ENCODE measurements at regions not wholly inside any gene's neighbourhood (a gene's known extent, or its start where the extent isn't known, plus 50 kb on each side); places are given as distances from the start of the nearest gene placed in this dataset.

DNA sequence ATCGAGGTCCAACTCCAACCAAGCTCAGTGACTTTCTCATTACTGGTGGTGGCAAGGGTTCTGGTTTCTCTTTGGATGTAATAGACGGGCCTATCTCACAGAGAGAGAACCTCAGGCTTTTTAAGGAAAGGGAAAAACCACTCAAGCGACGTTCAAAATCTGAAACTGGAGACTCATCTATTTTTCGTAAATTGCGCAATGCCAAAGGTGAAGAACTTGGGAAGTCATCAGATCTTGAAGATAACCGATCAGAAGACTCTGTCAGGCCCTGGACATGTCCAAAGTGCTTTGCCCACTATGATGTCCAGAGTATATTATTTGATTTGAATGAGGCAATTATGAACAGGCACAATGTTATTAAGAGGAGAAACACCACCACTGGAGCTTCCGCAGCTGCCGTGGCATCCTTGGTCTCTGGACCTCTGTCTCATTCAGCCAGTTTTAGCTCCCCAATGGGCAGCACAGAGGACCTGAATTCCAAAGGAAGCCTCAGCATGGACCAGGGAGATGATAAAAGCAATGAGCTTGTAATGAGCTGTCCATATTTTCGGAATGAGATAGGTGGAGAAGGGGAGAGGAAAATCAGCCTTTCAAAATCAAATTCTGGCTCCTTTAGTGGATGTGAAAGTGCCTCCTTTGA, 343.5 kb upstream of the RGS6 start:
- no TSS peak for BruUV-seq (replicated peaks)
- POLR2A ChIA-PET (ENCODE audit: unreplicated experiment), result no interaction called here
- H3K27ac ChIP-seq (ENCODE audit: low read length), result no peak overlapping the region
- H3K4me2 ChIP-seq (ENCODE audit: low read length), result no peak overlapping the region
- ATAC-seq (no peak), DNase-seq (no peak)
- peaks cover 12% of the 10 kb centered on the region for H3K36me3 ChIP-seq (ENCODE audit: low read depth, low read length)
- no peaks in the 10 kb centered on the region for H3F3A ChIP-seq (ENCODE audit: low read length, unreplicated experiment)
- intact Hi-C loops (cut with micrococcal nuclease), result no loop called here
- no peak overlapping the region for H3K4me3 ChIP-seq (ENCODE audit: low read length)
- CTCF ChIA-PET, result no interaction called here
- H3K9ac ChIP-seq (ENCODE audit: low read length), result no peak overlapping the region
- H3K9me3 ChIP-seq (ENCODE audit: low read length), result no peaks in the 10 kb centered on the region
- H3K27me3 ChIP-seq (ENCODE audit: low read length), result no peaks in the 10 kb centered on the region
- peaks cover 21% of the 10 kb centered on the region for H3K79me2 ChIP-seq (ENCODE audit: low read length)
- no peaks in the 10 kb centered on the region; the same call in 1 of the 2 replicates for H4K20me1 ChIP-seq (ENCODE audit: low read length)
- peaks cover 15% of the 10 kb centered on the region for H3K4me1 ChIP-seq (ENCODE audit: insufficient read depth, low read length)
- H3K9me2 ChIP-seq (replicated peaks; ENCODE audit: low read length), result no peaks in the 10 kb centered on the region
- no peak overlapping the region for H2AFZ ChIP-seq (ENCODE audit: low read length)
- TF ChIP-seq EZH2 (IDR thresholded peaks at IDR 0.05; ENCODE audit: low read length, unreplicated experiment) (no peak), EZH2phosphoT487 (IDR thresholded peaks at IDR 0.05; ENCODE audit: borderline replicate concordance, low read length) (no peak)
- TF ChIP-seq, protein P1, sequence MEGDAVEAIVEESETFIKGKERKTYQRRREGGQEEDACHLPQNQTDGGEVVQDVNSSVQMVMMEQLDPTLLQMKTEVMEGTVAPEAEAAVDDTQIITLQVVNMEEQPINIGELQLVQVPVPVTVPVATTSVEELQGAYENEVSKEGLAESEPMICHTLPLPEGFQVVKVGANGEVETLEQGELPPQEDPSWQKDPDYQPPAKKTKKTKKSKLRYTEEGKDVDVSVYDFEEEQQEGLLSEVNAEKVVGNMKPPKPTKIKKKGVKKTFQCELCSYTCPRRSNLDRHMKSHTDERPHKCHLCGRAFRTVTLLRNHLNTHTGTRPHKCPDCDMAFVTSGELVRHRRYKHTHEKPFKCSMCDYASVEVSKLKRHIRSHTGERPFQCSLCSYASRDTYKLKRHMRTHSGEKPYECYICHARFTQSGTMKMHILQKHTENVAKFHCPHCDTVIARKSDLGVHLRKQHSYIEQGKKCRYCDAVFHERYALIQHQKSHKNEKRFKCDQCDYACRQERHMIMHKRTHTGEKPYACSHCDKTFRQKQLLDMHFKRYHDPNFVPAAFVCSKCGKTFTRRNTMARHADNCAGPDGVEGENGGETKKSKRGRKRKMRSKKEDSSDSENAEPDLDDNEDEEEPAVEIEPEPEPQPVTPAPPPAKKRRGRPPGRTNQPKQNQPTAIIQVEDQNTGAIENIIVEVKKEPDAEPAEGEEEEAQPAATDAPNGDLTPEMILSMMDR (conservative IDR thresholded peaks at IDR 0.05; ENCODE audit: low read depth, low read length), result no peak

DNA sequence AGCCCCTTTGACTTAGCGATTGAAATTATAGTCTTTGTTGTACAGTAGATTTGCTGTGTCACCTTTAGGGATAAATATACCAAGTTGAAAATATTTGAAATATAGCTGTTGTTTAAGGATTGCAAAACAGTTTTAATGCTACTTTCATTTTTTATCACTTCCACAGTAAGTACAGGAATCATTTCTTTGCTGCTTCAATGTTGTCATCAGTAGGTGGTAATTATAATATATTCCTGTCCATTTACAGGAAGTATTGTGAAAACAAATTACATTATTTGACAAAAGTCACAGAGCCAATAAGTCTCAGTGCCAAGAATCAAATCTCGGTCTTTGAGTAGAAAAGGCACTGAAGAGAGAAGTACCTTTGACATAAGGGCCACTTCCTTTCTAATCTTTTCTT, 342.6 kb upstream of the RGS6 start:
- TF ChIP-seq EZH2 (IDR thresholded peaks at IDR 0.05; ENCODE audit: low read length, unreplicated experiment) (no peak), EZH2phosphoT487 (IDR thresholded peaks at IDR 0.05; ENCODE audit: borderline replicate concordance, low read length) (no peak)
- TF ChIP-seq, protein P1 (conservative IDR thresholded peaks at IDR 0.05; ENCODE audit: low read depth, low read length), result no peak
- H2AFZ ChIP-seq (ENCODE audit: low read length), result no peak overlapping the region
- H3K9ac ChIP-seq (ENCODE audit: low read length), result no peak overlapping the region
- H3F3A ChIP-seq (ENCODE audit: low read length, unreplicated experiment), result no peaks in the 10 kb centered on the region
- no peaks in the 10 kb centered on the region for H3K27me3 ChIP-seq (ENCODE audit: low read length)
- H3K4me3 ChIP-seq (ENCODE audit: low read length), result no peak overlapping the region
- H3K9me3 ChIP-seq (ENCODE audit: low read length), result no peaks in the 10 kb centered on the region
- H3K9me2 ChIP-seq (replicated peaks; ENCODE audit: low read length), result no peaks in the 10 kb centered on the region
- ATAC-seq (no peak), DNase-seq (no peak)
- CTCF ChIA-PET, result no interaction called here
- peaks cover 5% of the 10 kb centered on the region for H3K36me3 ChIP-seq (ENCODE audit: low read depth, low read length)
- no peak overlapping the region for H3K4me2 ChIP-seq (ENCODE audit: low read length)
- intact Hi-C loops (cut with micrococcal nuclease), result loop anchor here (5.0 kb wide), 1 partner anchor 267 kb away; the partner anchor contains the start of gene SIPA1L1
- POLR2A ChIA-PET (ENCODE audit: unreplicated experiment), result interaction anchor here (0.5 kb wide), 1 partner anchor 178 kb away, joined by 4 read pairs; no protein-coding TSS in a partner anchor
- no peaks in the 10 kb centered on the region for H4K20me1 ChIP-seq (ENCODE audit: low read length)
- BruUV-seq (replicated peaks), result no TSS peak
- H3K79me2 ChIP-seq (ENCODE audit: low read length), result peaks cover 22% of the 10 kb centered on the region
- H3K4me1 ChIP-seq (ENCODE audit: insufficient read depth, low read length), result peaks cover 15% of the 10 kb centered on the region
- no peak overlapping the region for H3K27ac ChIP-seq (ENCODE audit: low read length)

DNA sequence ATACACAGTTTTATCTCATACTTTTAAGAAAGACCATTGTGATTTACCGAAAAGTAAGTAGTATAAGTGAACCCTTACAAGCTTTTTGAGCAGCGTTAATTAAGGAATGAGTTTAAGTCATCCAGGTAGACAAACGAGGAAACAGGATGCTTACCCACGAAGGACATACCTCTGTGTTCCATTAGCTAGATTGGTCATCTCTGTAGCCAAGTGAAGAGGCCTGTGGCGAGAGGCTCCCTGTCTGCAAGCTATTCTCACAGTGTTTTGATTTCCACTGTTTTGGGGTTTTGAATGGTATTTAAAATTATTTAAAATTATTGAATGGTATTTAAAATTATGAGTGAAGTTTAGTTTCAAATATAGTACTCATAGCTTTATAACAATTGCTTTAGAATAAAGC, 342.1 kb upstream of the RGS6 start:
- Histone ChIP-seq H3K36me3 (ENCODE audit: low read depth, low read length) (peaks cover 5% of the 10 kb centered on the region), H3F3A (ENCODE audit: low read length, unreplicated experiment) (no peaks in the 10 kb centered on the region), H4K20me1 (ENCODE audit: low read length) (no peaks in the 10 kb centered on the region), H3K27me3 (ENCODE audit: low read length) (no peaks in the 10 kb centered on the region), H3K27ac (ENCODE audit: low read length) (no peak overlapping the region), H3K9me2 (replicated peaks; ENCODE audit: low read length) (no peaks in the 10 kb centered on the region), H3K4me2 (ENCODE audit: low read length) (no peak overlapping the region), H3K4me1 (ENCODE audit: insufficient read depth, low read length) (peaks cover 15% of the 10 kb centered on the region), H3K9ac (ENCODE audit: low read length) (no peak overlapping the region), H3K9me3 (ENCODE audit: low read length) (no peaks in the 10 kb centered on the region), H3K79me2 (ENCODE audit: low read length) (peaks cover 22% of the 10 kb centered on the region), H3K4me3 (ENCODE audit: low read length) (no peak overlapping the region), H2AFZ (ENCODE audit: low read length) (no peak overlapping the region)
- CTCF ChIA-PET, result no interaction called here
- TF ChIP-seq, protein P1 (conservative IDR thresholded peaks at IDR 0.05; ENCODE audit: low read depth, low read length), result no peak
- no peak for TF ChIP-seq EZH2phosphoT487 (IDR thresholded peaks at IDR 0.05; ENCODE audit: borderline replicate concordance, low read length)
- TF ChIP-seq EZH2 (IDR thresholded peaks at IDR 0.05; ENCODE audit: low read length, unreplicated experiment), result no peak
- no peak for ATAC-seq
- intact Hi-C loops (cut with micrococcal nuclease), result loop anchor here (5.0 kb wide), 1 partner anchor 268 kb away; the partner anchor contains the start of gene SIPA1L1
- no TSS peak for BruUV-seq (replicated peaks)
- POLR2A ChIA-PET (ENCODE audit: unreplicated experiment), result interaction anchor here (0.5 kb wide), 2 partner anchors 22 to 178 kb away, joined by 3 to 4 read pairs; no protein-coding TSS in a partner anchor
- no peak for DNase-seq
